Stomach (tissue), 4 donors: ENCODE measurements at regions not wholly inside any gene's neighbourhood (a gene's known extent, or its start where the extent isn't known, plus 50 kb on each side); places are given as distances from the start of the nearest gene placed in this dataset.

Source experiments
- CTCF ChIP-seq, 7 experiments: fragments of 450-650 bp in 4 of 7; fragments of 200-600 bp in 3 of 7; sonication (generic) in 3 of 7; IDR thresholded peaks; one replicate each; pipeline ENCODE4 v1.5.1; 2016 to 2019; ENCODE audit warnings: antibody characterized with exemption in 7 of 7, control low read depth in 2 of 7, mild to moderate bottlenecking in 1 of 7
- POLR2A ChIP-seq, 4 donors: fragments of 450-650 bp; IDR thresholded peaks; one replicate each; pipeline ENCODE4 v1.6.1; 2016; ENCODE audit warnings: antibody characterized with exemption in 4 of 4, control low read depth in 2 of 4, mild to moderate bottlenecking in 1 of 4, moderate library complexity in 1 of 4

GRCh38 chr6:71367756-71368155 is 79.1 kb downstream of the OGFRL1 start:
- TF ChIP-seq CTCF (IDR thresholded peaks at IDR 0.05), result no peak
- no peak for TF ChIP-seq POLR2A (IDR thresholded peaks at IDR 0.05)
